Fibroblast of pulmonary artery (primary cell): ENCODE measurements at regions not wholly inside any gene's neighbourhood (a gene's known extent, or its start where the extent isn't known, plus 50 kb on each side); places are given as distances from the start of the nearest gene placed in this dataset.

Source experiments
- DNase-seq: peaks from one replicate; pipeline ENCODE4 v3.0.0-alpha.2; 2010; ENCODE audit warnings: low read depth
- H3K4me3 ChIP-seq: replicated peaks from 2 replicates; pipeline ENCODE4 v1.5.1; 2011; ENCODE audit warnings: low read depth, mild to moderate bottlenecking, control low read depth, low read length, moderate library complexity
- TF ChIP-seq, protein P1 (sequence below): IDR thresholded peaks from 2 replicates; pipeline ENCODE4 v1.5.1; 2011; ENCODE audit warnings: mild to moderate bottlenecking, control low read depth, low read length, inconsistent platforms; ENCODE audit errors: missing control alignments

- TF ChIP-seq, protein P1, sequence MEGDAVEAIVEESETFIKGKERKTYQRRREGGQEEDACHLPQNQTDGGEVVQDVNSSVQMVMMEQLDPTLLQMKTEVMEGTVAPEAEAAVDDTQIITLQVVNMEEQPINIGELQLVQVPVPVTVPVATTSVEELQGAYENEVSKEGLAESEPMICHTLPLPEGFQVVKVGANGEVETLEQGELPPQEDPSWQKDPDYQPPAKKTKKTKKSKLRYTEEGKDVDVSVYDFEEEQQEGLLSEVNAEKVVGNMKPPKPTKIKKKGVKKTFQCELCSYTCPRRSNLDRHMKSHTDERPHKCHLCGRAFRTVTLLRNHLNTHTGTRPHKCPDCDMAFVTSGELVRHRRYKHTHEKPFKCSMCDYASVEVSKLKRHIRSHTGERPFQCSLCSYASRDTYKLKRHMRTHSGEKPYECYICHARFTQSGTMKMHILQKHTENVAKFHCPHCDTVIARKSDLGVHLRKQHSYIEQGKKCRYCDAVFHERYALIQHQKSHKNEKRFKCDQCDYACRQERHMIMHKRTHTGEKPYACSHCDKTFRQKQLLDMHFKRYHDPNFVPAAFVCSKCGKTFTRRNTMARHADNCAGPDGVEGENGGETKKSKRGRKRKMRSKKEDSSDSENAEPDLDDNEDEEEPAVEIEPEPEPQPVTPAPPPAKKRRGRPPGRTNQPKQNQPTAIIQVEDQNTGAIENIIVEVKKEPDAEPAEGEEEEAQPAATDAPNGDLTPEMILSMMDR: no peak
- no peak for DNase-seq
- H3K4me3 ChIP-seq: no peak overlapping the region
Measured at GRCh38 chr16:86833136-86833535, 254.8 kb downstream of the FOXL1 start.

- TF ChIP-seq, protein P1: peak; percentile 14
- DNase-seq: peak; percentile 42
- H3K4me3 ChIP-seq: no peak overlapping the region
Measured at GRCh38 chr16:86834451-86835035, 256.2 kb downstream of the FOXL1 start.

DNA sequence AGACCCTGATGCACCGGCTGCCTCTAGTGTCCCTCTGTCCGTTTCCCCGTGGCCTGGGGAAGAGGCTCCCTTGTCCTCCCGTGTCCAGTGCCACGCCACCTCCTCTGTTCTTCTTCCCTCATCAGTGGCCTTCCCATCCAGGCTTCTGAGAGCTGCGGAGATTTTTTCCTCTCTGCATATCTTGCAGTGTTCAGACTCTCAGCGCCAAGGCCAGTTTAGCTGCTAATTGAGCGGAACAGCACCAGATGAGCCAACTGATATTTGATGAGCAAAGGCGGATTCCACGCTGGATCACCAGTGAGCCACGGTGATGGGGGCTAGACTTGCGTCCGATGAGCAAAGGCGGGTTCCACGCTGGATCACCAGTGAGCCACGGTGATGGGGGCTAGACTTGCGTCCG is 257.6 kb downstream of the FOXL1 start:
- H3K4me3 ChIP-seq: no peak overlapping the region
- no peak for DNase-seq
- TF ChIP-seq, protein P1: no peak

DNA sequence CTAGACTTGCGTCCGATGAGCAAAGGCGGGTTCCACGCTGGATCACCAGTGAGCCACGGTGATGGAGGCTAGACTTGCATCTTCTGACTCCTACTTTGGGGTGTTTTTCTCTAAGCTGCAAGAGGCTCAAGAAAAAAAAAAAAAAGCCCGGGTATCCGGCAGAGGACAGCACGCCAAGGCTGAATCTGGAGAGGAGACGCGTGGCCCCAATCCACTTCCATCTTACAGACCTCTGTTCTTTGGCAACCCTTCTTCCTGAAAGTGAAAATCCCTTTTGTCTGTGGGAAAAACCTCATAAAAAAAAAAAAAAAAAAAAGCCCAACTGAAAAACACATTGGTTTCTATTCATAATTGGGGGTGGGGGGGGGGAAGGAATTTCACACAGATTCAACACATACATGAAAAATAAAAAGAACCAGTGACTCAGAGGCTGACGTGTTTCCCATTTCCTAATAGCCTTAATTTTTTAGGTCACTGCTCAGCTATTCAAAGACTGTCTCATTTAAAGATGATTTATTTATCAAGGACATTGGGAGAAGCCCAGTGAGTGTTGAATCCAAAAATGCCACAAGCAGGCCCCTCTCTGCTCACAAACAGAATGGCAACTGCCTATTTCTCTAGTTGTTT is 258.3 kb downstream of the FOXL1 start:
- H3K4me3 ChIP-seq: no peak overlapping the region
- DNase-seq: peak; percentile 90
- TF ChIP-seq, protein P1: no peak

DNA sequence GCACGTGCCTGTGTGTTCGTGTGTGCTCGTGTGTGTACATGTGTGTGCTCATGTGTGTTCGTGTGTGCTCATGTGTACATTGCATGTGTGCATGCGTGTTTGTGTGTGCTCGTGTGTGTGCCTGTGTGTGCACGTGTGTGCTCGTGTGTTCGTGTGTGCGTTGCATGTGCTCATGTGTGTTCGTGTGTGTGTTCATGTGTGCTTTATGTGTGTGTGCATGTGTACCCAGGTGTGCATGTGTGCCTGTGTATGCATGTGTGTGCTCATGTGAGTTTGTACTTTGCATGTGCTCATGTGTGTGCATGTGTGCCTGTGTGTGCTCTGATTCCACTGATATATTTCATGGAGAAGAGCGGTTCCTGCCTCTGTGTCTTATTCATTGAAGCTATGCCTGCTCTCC is 265.5 kb downstream of the FOXL1 start:
- TF ChIP-seq, protein P1: no peak
- H3K4me3 ChIP-seq: no peak overlapping the region
- DNase-seq: no peak

DNA sequence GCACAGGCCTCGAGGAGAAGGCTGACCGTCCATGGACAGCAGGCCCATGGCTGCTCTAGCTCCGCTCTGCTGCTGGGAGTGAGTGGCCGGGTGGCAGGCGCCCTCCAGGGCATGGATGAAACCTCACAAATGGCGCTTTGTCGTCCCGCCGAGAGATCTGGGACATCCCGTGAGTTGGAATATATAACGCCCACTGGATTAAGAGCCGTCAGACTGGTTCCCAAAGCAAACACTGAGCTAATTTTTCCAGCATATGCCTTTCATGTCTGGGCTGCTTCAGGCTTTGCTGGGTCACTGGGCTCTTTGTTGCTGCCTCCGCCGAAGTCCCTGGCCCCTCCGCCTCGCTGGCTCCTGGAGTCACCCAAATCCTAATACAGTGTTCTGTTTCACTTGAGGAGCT is 266.3 kb downstream of the FOXL1 start:
- TF ChIP-seq, protein P1: no peak
- no peak for DNase-seq
- H3K4me3 ChIP-seq: no peak overlapping the region

GRCh38 chr16:86846136-86846535 is 267.8 kb downstream of the FOXL1 start:
- TF ChIP-seq, protein P1: no peak
- H3K4me3 ChIP-seq: no peak overlapping the region
- DNase-seq: no peak
